ENCODE measurements at regions not wholly inside any gene's neighbourhood (a gene's known extent, or its start where the extent isn't known, plus 50 kb on each side); places are given as distances from the start of the nearest gene placed in this dataset.

- H3K4me3 ChIP-seq (IDR thresholded peaks at IDR 0.05; ENCODE audit: insufficient read depth, low read depth, low read length) = no peak overlapping the region
- no peaks in the 10 kb centered on the region for H3K27me3 ChIP-seq (ENCODE audit: insufficient read depth, low read depth)
- no peak overlapping the region for H3K4me2 ChIP-seq
- TF ChIP-seq CTCF (conservative IDR thresholded peaks at IDR 0.05; ENCODE audit: low read depth, low read length) = no peak
- H4K20me1 ChIP-seq (ENCODE audit: insufficient read depth) = no peaks in the 10 kb centered on the region
- H3K4me1 ChIP-seq (ENCODE audit: low read depth, poor library complexity, severe bottlenecking) = no peaks in the 10 kb centered on the region
- no peak overlapping the region for H2AFZ ChIP-seq (ENCODE audit: low read depth)
- no peaks in the 10 kb centered on the region for H3K36me3 ChIP-seq (ENCODE audit: insufficient read depth)
- no peak overlapping the region for H3K27ac ChIP-seq
- H3K9ac ChIP-seq = no peak overlapping the region
- no peaks in the 10 kb centered on the region for H3K79me2 ChIP-seq (ENCODE audit: insufficient read depth, low read depth)
These were observed 440.4 kb upstream of the DCN start for GRCh38 chr12:91622981-91623380.

DNA sequence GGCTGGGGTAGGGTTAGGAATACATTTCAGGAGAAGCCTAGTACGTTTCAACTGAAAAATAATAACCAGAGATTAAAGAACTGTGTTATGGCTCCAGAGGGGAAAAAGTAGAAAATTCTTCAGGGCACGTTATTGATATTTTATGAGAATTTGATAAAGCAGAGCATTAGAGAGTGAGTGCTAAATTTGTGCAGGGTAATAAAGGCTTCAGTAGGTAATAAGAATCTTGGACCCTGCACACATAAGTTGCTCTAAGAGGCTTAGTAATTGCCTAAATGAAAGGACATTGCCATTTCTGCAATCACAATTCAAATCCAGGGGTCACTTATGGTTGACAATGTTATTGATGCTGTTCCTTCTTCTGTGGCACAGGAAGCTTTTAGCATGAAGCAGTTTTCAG lies 439.4 kb upstream of the DCN start:
- Histone ChIP-seq H3K27ac (no peak overlapping the region), H3K9ac (no peak overlapping the region)
- no peak for TF ChIP-seq CTCF (conservative IDR thresholded peaks at IDR 0.05; ENCODE audit: low read depth, low read length)

GRCh38 chr12:91620992-91621391 lies 438.4 kb upstream of the DCN start:
- H3K4me3 ChIP-seq (IDR thresholded peaks at IDR 0.05; ENCODE audit: insufficient read depth, low read depth, low read length) = no peak overlapping the region
- no peak overlapping the region for H3K4me2 ChIP-seq
- H3K9ac ChIP-seq = no peak overlapping the region
- no peaks in the 10 kb centered on the region for H3K36me3 ChIP-seq (ENCODE audit: insufficient read depth)
- no peaks in the 10 kb centered on the region for H3K27me3 ChIP-seq (ENCODE audit: insufficient read depth, low read depth)
- no peak overlapping the region for H3K27ac ChIP-seq
- no peaks in the 10 kb centered on the region for H4K20me1 ChIP-seq (ENCODE audit: insufficient read depth)
- no peaks in the 10 kb centered on the region for H3K79me2 ChIP-seq (ENCODE audit: insufficient read depth, low read depth)
- H3K4me1 ChIP-seq (ENCODE audit: low read depth, poor library complexity, severe bottlenecking) = no peaks in the 10 kb centered on the region
- no peak overlapping the region for H2AFZ ChIP-seq (ENCODE audit: low read depth)
- TF ChIP-seq CTCF (conservative IDR thresholded peaks at IDR 0.05; ENCODE audit: low read depth, low read length) = no peak

More for the DNA sequence above, 439.4 kb upstream of the DCN start:
- Histone ChIP-seq H3K79me2 (ENCODE audit: insufficient read depth, low read depth) (no peaks in the 10 kb centered on the region), H4K20me1 (ENCODE audit: insufficient read depth) (no peaks in the 10 kb centered on the region), H3K27me3 (ENCODE audit: insufficient read depth, low read depth) (no peaks in the 10 kb centered on the region), H3K4me1 (ENCODE audit: low read depth, poor library complexity, severe bottlenecking) (no peaks in the 10 kb centered on the region), H3K4me3 (IDR thresholded peaks at IDR 0.05; ENCODE audit: insufficient read depth, low read depth, low read length) (no peak overlapping the region), H3K4me2 (no peak overlapping the region), H3K36me3 (ENCODE audit: insufficient read depth) (no peaks in the 10 kb centered on the region), H2AFZ (ENCODE audit: low read depth) (no peak overlapping the region)

DNA sequence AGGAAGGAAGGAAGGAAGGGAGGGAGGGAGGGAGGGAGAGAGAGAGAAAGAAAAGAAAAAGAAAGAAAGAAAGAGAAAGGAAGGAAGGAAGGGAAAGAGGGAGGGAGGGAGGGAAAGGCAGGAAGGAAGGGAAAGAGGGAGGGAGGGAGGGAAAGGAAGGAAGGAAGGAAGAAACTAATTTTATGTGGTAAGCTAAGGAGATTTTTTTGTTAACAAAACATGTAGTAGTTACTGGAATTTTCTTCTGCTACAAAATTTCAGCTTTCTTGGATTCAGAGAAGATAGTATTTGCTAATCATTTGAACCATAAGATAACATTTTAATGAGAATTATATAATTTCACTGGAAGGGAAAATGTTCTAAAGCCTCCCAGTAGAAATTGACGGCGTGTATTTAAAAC lies 437.8 kb upstream of the DCN start:
- H3K36me3 ChIP-seq (ENCODE audit: insufficient read depth) = no peaks in the 10 kb centered on the region
- no peak overlapping the region for H2AFZ ChIP-seq (ENCODE audit: low read depth)
- H3K79me2 ChIP-seq (ENCODE audit: insufficient read depth, low read depth) = no peaks in the 10 kb centered on the region
- H3K9ac ChIP-seq = no peak overlapping the region
- H3K4me1 ChIP-seq (ENCODE audit: low read depth, poor library complexity, severe bottlenecking) = no peaks in the 10 kb centered on the region
- H3K4me3 ChIP-seq (IDR thresholded peaks at IDR 0.05; ENCODE audit: insufficient read depth, low read depth, low read length) = no peak overlapping the region
- no peaks in the 10 kb centered on the region for H4K20me1 ChIP-seq (ENCODE audit: insufficient read depth)
- H3K4me2 ChIP-seq = no peak overlapping the region
- no peaks in the 10 kb centered on the region for H3K27me3 ChIP-seq (ENCODE audit: insufficient read depth, low read depth)
- H3K27ac ChIP-seq = no peak overlapping the region
- no peak for TF ChIP-seq CTCF (conservative IDR thresholded peaks at IDR 0.05; ENCODE audit: low read depth, low read length)

- H2AFZ ChIP-seq (ENCODE audit: low read depth) = no peak overlapping the region
- no peaks in the 10 kb centered on the region for H3K27me3 ChIP-seq (ENCODE audit: insufficient read depth, low read depth)
- H3K27ac ChIP-seq = no peak overlapping the region
- H3K79me2 ChIP-seq (ENCODE audit: insufficient read depth, low read depth) = no peaks in the 10 kb centered on the region
- no peaks in the 10 kb centered on the region for H4K20me1 ChIP-seq (ENCODE audit: insufficient read depth)
- no peaks in the 10 kb centered on the region for H3K4me1 ChIP-seq (ENCODE audit: low read depth, poor library complexity, severe bottlenecking)
- no peak for TF ChIP-seq CTCF (conservative IDR thresholded peaks at IDR 0.05; ENCODE audit: low read depth, low read length)
- no peaks in the 10 kb centered on the region for H3K36me3 ChIP-seq (ENCODE audit: insufficient read depth)
- H3K9ac ChIP-seq = no peak overlapping the region
- no peak overlapping the region for H3K4me2 ChIP-seq
- H3K4me3 ChIP-seq (IDR thresholded peaks at IDR 0.05; ENCODE audit: insufficient read depth, low read depth, low read length) = no peak overlapping the region
These were observed 435.7 kb upstream of the DCN start for GRCh38 chr12:91618281-91618680.

Measured in KMS-11 (cell line).